HepG2 (cell line): ENCODE measurements at regions not wholly inside any gene's neighbourhood (a gene's known extent, or its start where the extent isn't known, plus 50 kb on each side); places are given as distances from the start of the nearest gene placed in this dataset.

Experiments
- CREB1 ChIP-seq, 2 experiments: fragments of 450-650 bp in 1 of 2; IDR thresholded peaks; 2 replicates each; pipeline ENCODE4 v1.6.1; 2016 to 2017; ENCODE audit warnings: control low read depth in 1 of 2, mild to moderate bottlenecking in 1 of 2, missing compliant biosample characterization in 1 of 2, missing genetic modification characterization in 1 of 2
- CSRNP2 ChIP-seq: sonication (generic); formaldehyde crosslinking; conservative IDR thresholded peaks from 2 replicates; pipeline ENCODE4 v1.8.0; 2022; ENCODE audit warnings: low read depth, missing genetic modification reagents
- FOXO4 ChIP-seq: sonication (generic); formaldehyde crosslinking; conservative IDR thresholded peaks from 2 replicates; pipeline ENCODE4 v1.8.1; 2023; ENCODE audit warnings: missing genetic modification reagents
- GTF3A ChIP-seq: sonication (generic); formaldehyde crosslinking; conservative IDR thresholded peaks from 2 replicates; pipeline ENCODE4 v1.4.0; 2020; ENCODE audit warnings: mild to moderate bottlenecking, missing genetic modification reagents
- HDAC6 ChIP-seq: fragments of 200-600 bp; sonication (generic); IDR thresholded peaks from 2 replicates; pipeline ENCODE4 v1.7.0; 2017; ENCODE audit warnings: mild to moderate bottlenecking, antibody characterized with exemption, low read length, low read depth
- ISL2 ChIP-seq: sonication (generic); formaldehyde crosslinking; IDR thresholded peaks from 2 replicates; pipeline ENCODE4 v1.5.0; 2020; ENCODE audit warnings: missing genetic modification reagents
- MEIS2 ChIP-seq: sonication (generic); formaldehyde crosslinking; IDR thresholded peaks from 2 replicates; pipeline ENCODE4 v1.9.0; 2021; ENCODE audit warnings: mild to moderate bottlenecking, missing genetic modification reagents
- MNT ChIP-seq: fragments of 450-650 bp; IDR thresholded peaks from 2 replicates; pipeline ENCODE4 v1.6.1; 2016
- RAD51 ChIP-seq: fragments of 450-650 bp; IDR thresholded peaks from 2 replicates; pipeline ENCODE4 v1.6.1; 2016; ENCODE audit warnings: borderline replicate concordance
- REL ChIP-seq: sonication (generic); formaldehyde crosslinking; conservative IDR thresholded peaks from 2 replicates; pipeline ENCODE4 v1.8.0; 2022; ENCODE audit warnings: mild to moderate bottlenecking, missing genetic modification reagents, moderate library complexity
- SKIL ChIP-seq: sonication (generic); formaldehyde crosslinking; IDR thresholded peaks from 2 replicates; pipeline ENCODE4 v1.8.0; 2022; ENCODE audit warnings: missing genetic modification reagents, mild to moderate bottlenecking, moderate library complexity, borderline replicate concordance
- TAF15 ChIP-seq: fragments of 200-400 bp; formaldehyde crosslinking; IDR thresholded peaks from one replicate; pipeline ENCODE4 v1.6.1; 2018; ENCODE audit warnings: mild to moderate bottlenecking, low read depth, low read length; ENCODE audit not compliant: poor library complexity, severe bottlenecking
- ZBTB1 ChIP-seq: sonication (generic); formaldehyde crosslinking; IDR thresholded peaks from 2 replicates; pipeline ENCODE4 v1.4.0; 2020; ENCODE audit warnings: missing genetic modification reagents, borderline replicate concordance
- ZNF34 ChIP-seq: sonication (generic); formaldehyde crosslinking; IDR thresholded peaks from 2 replicates; pipeline ENCODE4 v1.4.0; 2020; ENCODE audit warnings: mild to moderate bottlenecking, missing genetic modification reagents, borderline replicate concordance
- ZNF558 ChIP-seq: sonication (generic); formaldehyde crosslinking; IDR thresholded peaks from 2 replicates; pipeline ENCODE4 v1.9.0; 2022; ENCODE audit warnings: mild to moderate bottlenecking, missing genetic modification reagents, borderline replicate concordance
- ZNF639 ChIP-seq: conservative IDR thresholded peaks from 2 replicates; pipeline ENCODE4 v1.6.1; 2018; ENCODE audit warnings: missing genetic modification reagents

- TF ChIP-seq ZNF558 (CRISPR knock-in tag) (no peak), RAD51 (no peak), CSRNP2 (CRISPR knock-in tag) (no peak), ZNF639 (CRISPR knock-in tag) (no peak), FOXO4 (CRISPR knock-in tag) (no peak), GTF3A (CRISPR knock-in tag) (0 out of 2 replicates have a peak, but pooled peaks have one; percentile 76), MNT (no peak), SKIL (CRISPR knock-in tag) (no peak), ZNF34 (0 out of 2 replicates have a peak, but pooled peaks have one; percentile 58), TAF15 (no peak), HDAC6 (no peak), CREB1 (IDR thresholded peaks at IDR 0.05) (peak; percentile 60; the same call in 1 of the 2 replicates), CREB1 (CRISPR knock-in tag; IDR thresholded peaks at IDR 0.05) (no peak), ISL2 (CRISPR knock-in tag) (no peak), REL (CRISPR knock-in tag) (peak; percentile 78; the same call in 1 of the 2 replicates), ZBTB1 (CRISPR knock-in tag) (no peak), MEIS2 (CRISPR knock-in tag) (no peak)
Observed at GRCh38 chr16:72664056-72664508, 383.8 kb downstream of the ZFHX3 start (continued).
